Heart left ventricle (tissue), 13 donors: ENCODE measurements at regions not wholly inside any gene's neighbourhood (a gene's known extent, or its start where the extent isn't known, plus 50 kb on each side); places are given as distances from the start of the nearest gene placed in this dataset.

Source experiments
- POLR2A ChIP-seq, 2 donors: fragments of 450-650 bp; IDR thresholded peaks; one replicate each; pipeline ENCODE4 v1.6.1; 2017; ENCODE audit warnings: antibody characterized with exemption in 2 of 2, mild to moderate bottlenecking in 2 of 2, moderate library complexity in 2 of 2
- TF ChIP-seq, protein P1 (sequence below), 12 donors: fragments of 200-600 bp; sonication (generic) in 4 of 12; IDR thresholded peaks; one replicate each; pipeline versions ENCODE4 v1.5.0 to v1.8.0; 2018 to 2022; ENCODE audit warnings: antibody characterized with exemption in 12 of 12, mild to moderate bottlenecking in 5 of 12
- donor health status: ischemic (EF 13 %, LVEDD 7.1; RV severe dilation, severe dysfunction).
- donor health status: DM: no; HTN: yes; CAD: no.
- donor health status: DM: no; HTN: no; CAD: no.
- donor health status: ischemic (EF 25% LVEDD 6.9; RV normal size, moderate dysfunction).
- donor health status: ischemic (EF 25% LVEDD 5.7; RV mildly dilated, moderate dysfunction).
- donor health status: ischemic (EF 35%, LVEDD 5.7; RV mildly dilated, moderate dysfunction).
- donor health status: nonischemic (EF 11% LVEDD 7.7; RV severe dilation, severe dysfunction).
- donor health status: DM: yes; HTN: yes; CAD: no.
- donor health status: PGD.
- donor health status: ischemic (EF 29% LVEDD 5.4; RV normal size, mild dysfunction).
- donor health status: nonischemic (EF 23%, LVEDD 6.1; RV moderate dilation, normal function).

DNA sequence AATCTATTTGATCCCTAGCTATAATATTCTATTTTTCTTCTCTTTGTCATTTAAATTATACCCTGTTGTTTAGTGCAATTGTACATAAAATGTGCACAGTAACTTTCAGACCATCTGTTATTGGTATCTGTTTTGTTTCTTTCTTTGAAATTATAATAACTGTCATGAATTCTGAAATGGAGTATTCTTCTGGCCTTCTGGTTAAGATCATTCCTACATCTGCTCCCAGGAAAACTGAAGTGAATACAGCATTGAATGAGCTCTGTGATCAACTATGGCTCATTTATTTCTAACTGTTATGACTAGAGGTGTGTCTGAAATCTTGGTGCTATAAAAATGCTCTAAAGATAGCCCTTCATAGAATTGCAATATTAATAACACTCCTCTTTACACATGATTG is 788.4 kb upstream of the TMEFF2 start:
- TF ChIP-seq, protein P1, sequence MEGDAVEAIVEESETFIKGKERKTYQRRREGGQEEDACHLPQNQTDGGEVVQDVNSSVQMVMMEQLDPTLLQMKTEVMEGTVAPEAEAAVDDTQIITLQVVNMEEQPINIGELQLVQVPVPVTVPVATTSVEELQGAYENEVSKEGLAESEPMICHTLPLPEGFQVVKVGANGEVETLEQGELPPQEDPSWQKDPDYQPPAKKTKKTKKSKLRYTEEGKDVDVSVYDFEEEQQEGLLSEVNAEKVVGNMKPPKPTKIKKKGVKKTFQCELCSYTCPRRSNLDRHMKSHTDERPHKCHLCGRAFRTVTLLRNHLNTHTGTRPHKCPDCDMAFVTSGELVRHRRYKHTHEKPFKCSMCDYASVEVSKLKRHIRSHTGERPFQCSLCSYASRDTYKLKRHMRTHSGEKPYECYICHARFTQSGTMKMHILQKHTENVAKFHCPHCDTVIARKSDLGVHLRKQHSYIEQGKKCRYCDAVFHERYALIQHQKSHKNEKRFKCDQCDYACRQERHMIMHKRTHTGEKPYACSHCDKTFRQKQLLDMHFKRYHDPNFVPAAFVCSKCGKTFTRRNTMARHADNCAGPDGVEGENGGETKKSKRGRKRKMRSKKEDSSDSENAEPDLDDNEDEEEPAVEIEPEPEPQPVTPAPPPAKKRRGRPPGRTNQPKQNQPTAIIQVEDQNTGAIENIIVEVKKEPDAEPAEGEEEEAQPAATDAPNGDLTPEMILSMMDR (IDR thresholded peaks at IDR 0.05) = no peak
- TF ChIP-seq POLR2A (IDR thresholded peaks at IDR 0.05) = no peak
